CD4-positive, alpha-beta T cell treated with Interleukin-6 at 100 ng/mL for 8 hours (primary cell): ENCODE measurements at regions not wholly inside any gene's neighbourhood (a gene's known extent, or its start where the extent isn't known, plus 50 kb on each side); places are given as distances from the start of the nearest gene placed in this dataset.

Experiments used
- DNase-seq: peaks from one replicate; pipeline ENCODE4 v3.0.0-alpha.2; 2020; ENCODE audit warnings: mixed read lengths, low spot score

DNA sequence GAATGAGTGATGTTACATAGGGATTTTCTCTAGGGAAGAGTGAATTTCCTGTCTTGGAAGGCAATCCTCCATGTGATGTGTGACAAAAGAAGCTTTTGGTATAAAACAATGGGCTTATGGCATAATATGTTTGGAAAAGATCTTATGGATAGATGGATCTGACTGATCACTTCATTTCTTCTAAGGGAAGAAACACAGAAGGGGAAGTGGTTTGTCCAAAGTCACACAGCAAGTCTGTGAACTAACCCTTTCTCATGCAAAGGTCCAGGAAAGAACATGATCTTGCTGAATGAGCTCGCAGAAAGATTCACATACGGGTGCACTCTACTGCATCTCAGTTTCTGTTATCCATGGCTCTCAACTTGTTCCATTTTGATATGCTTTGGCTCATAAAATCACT lies 575.9 kb upstream of the JAG1 start:
- no peak for DNase-seq

DNA sequence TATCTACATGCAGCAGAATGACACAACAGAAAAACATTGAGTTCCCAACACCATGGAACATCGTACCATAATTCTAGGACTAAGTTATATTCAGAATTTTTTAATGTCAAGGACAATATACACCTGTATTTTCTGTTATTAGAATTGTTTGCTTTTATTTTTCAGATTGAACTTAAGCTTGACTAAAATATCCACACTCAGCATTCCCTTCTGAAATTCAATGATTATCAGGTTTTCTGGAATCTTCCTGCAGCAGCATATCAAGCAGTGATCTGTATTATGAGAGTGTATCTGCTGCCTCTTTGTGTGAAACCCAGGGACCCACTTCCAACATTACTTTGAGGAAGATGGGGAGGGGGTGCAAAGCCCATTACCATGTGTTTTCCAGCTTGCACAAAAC lies 578.6 kb upstream of the JAG1 start:
- no peak for DNase-seq

DNA sequence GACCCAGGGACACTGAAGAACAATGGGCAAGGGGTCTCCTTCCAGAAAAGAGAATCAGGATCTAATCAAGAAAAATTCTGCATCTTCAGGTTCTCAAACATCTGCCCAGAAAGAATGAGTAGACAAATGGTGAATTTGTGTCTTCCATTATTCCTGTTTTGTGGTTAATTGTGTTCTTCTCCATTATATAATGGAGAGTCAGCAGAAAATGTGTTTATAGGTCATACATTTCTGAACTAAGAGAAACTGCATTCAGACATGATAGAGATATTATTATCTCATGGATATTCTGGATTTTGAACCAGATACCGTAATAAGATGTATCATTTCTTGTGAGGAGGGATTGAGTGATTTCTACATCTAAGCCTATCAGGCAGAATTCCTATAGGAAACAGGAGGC lies 581.7 kb upstream of the JAG1 start:
- no peak for DNase-seq

GRCh38 chr20:11255860-11256259 lies 582.1 kb upstream of the JAG1 start:
- DNase-seq = no peak

- no peak for DNase-seq
Measured at GRCh38 chr20:11260611-11261010, 586.8 kb upstream of the JAG1 start.

DNA sequence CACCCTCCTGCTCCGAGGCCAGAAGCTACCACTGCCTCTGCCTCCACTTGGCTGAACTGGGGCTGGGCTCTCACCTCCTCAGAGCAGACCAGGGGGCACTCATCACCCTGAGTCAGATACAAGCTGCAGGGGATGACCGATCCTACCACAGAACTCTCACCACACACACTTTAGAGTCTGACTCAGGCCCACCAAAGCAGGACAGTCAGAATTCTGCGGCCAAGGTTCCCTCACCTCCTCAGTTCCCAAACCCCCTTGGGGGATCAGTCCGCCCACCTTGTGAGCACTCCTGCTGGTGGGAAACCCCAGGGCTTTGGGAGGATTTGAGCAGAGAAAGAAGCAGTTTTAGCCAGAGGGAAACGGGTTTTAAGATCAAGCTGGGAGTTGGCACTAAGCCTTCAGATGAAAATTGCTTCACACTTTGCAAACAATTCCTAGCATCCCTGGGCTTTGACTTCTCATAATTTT lies 587.8 kb upstream of the JAG1 start:
- no peak for DNase-seq

GRCh38 chr20:11266571-11266970 lies 592.8 kb upstream of the JAG1 start:
- no peak for DNase-seq

DNA sequence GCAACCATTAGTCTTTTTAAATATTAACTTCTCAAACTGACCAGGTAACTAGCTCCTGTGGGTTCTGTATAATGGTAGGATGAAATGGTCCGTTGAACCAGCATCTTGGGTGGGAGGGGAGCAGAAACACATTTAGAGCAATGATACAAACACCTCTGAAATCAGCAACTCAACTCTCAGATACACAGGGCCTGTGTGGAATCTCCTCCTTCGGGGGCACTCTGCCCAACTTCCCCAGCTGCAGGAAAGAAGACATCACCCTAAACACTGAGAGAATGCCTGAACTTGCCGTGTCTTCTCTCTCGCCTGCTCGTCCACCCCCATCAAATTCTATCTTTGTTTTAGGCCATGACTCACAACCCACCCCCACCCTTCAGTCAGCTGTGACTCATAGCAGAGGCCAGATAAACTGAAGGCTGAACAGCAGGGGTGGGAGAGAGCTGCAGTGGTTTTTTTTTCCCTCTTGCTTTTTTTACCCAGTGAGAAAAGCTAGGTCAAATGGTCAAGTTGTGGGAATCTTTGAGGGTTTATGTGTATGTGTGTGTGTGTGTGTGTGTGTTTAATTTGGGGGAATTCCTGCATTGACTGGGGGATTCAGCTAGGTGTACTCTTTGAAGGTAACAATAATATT lies 593.4 kb upstream of the JAG1 start:
- DNase-seq = no peak

DNA sequence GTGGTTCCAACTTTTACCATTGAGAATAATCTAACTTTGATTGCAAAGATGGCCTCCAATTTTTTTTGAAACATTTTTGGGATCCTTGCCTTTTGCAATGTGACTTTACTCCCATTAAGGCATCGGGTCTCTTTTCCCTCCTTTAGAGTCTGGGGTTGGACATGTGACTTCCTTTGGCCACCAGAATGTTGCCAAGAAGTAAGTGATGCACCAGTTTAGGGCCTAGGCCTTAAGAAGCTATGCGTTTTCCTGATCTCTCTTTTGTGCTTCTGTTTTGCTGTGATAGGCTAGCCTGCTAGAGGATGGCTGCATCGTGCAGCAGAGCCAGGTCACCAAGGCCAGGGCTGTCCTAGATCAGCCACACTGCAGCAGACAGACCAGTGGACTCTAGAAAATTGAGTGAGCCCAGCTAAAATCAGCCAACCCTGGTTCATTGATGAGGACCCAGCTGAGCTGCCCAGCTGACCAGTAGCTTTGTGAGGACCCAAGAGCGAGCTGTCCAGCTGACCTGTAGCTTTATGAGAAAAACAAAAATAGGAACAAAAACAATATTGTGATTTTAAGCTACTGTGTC lies 594.0 kb upstream of the JAG1 start:
- no peak for DNase-seq

DNA sequence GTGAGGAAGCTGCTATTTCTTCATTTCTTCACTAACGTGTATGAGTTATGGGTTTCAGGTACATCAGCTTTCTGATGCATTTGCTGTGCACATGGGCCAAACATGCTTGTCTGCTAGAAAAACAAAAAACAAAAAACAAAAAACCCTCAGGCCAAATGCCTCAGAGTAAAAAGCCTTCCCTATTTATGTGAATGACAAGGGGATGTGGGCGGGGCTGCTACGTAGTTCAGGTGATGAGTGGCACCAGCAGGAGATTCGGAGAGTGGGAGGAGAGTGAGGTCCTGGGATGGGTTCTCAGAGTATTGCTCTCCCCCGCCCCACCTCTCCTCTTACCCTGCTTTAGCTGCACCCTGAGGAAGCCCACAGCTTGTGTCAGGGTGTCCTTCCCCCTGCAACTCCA lies 596.8 kb upstream of the JAG1 start:
- no peak for DNase-seq

DNA sequence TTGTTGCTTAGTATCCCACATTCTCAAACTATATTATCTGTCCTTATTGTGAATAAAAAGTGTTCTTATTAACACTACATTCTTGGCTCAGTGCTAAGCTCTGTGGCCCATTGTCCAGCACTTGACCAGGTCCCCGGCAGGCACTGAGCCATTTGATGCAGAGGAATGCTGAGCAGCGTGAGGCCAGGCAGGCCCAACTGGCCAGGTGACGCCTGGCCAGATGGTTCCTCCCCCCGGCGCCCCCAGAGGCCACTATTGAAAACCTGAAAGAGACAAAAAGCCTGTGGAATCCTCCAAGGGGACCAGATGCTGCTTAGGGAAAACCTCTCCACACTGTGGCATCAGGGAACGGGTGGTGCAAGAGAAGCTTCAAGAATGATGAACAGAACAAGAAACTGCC lies 597.5 kb upstream of the JAG1 start:
- DNase-seq = no peak

- no peak for DNase-seq
Measured at GRCh38 chr20:11271920-11272594, 598.3 kb upstream of the JAG1 start.

DNA sequence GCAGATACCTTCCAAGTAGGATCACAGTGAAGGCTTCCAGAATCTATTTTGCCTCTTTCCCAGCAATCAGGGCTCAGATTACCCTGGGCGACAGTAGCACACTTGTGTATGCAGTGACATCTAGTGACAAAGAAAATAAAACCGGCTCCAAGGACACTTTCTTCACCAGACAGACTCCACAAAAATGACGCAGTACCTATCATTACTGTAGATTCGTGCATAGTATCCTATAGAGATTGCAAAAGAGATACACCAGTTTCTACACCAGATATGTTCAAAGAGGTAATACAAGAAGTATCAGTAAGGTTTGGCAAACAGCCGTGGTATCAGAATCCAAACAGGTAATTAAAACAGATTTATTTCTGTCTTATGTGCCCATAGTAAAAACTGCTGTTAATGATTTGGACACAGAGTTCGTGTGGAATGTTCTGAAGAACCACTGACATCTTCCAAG lies 600.4 kb upstream of the JAG1 start:
- DNase-seq = no peak

DNA sequence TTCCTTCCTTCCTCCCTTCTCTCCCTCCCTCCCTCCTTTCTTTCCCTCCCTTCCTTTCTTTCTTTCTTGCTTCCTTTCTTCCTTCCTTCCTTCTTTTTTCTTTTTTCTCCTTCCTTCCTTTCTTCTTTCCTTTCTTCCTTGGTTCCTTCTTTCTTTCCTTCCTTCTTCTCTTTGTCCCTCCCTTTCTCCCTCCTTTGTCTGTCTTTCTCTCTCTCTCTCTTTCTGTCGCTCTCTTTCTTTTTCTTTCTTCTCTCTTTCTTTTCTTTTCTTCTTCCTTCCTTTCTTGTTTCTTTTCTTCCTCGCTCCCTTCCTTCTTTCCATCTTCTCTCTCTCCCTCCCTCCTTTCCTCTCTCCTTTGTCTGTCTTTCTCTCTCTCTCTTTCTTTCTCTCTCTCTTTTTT lies 601.9 kb upstream of the JAG1 start:
- no peak for DNase-seq

- DNase-seq = no peak
Measured at GRCh38 chr20:11277170-11277569, 603.4 kb upstream of the JAG1 start.

- no peak for DNase-seq
Measured at GRCh38 chr20:11277858-11278257, 604.1 kb upstream of the JAG1 start.

DNA sequence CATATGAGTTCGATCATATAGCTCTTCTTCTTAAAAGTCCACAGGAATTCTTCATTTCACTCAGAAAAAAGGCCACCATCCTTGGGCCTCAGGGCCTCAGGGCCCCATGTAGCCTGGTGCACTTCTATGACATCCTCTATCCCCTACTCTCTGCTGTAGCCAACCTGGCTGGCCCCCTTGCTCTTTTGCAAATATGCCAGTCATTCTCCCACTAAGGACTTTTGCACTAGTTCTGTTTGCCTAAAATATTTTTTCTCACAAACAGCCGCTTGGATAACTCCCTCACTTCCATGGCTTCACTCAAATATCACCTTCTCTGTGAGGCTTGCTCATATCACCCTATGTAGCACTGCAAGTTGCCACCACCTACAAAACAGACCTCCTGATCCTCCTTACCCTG lies 604.7 kb upstream of the JAG1 start:
- DNase-seq = no peak

- DNase-seq = no peak
Measured at GRCh38 chr20:11281240-11281639, 607.4 kb upstream of the JAG1 start.

- no peak for DNase-seq
Measured at GRCh38 chr20:11281768-11282167, 608.0 kb upstream of the JAG1 start.

- DNase-seq = no peak
Measured at GRCh38 chr20:11287126-11287525, 613.3 kb upstream of the JAG1 start.

GRCh38 chr20:11296221-11296620 lies 621.5 kb upstream of the BTBD3 start:
- no peak for DNase-seq

- DNase-seq = no peak
Measured at GRCh38 chr20:11296951-11297350, 620.7 kb upstream of the BTBD3 start.

- no peak for DNase-seq
Measured at GRCh38 chr20:11301699-11302098, 616.0 kb upstream of the BTBD3 start.

DNA sequence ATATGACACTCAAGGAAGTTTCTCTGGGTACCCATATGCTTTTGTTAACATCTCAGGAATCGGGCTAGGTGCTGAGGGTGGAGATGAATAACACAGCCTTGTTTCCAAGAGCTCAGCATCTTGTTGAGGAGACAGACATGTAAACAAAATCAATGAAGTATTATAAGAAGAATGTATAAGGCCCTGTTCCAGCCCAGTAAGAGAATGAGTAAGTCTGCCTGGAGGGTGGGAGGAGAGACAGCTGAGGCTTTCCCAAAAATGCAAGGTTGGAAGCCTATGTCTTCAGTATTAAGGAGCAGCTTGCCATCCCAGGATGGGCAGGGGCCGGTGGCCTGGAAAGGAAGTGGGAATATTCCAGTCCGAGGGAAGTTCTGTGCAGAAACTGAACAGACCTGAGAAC lies 615.3 kb upstream of the BTBD3 start:
- DNase-seq = no peak
